IPS DF 19.7 (cell line): ENCODE measurements at regions not wholly inside any gene's neighbourhood (a gene's known extent, or its start where the extent isn't known, plus 50 kb on each side); places are given as distances from the start of the nearest gene placed in this dataset.
"Not testable (repeated sequence)": the region's sequence is repeated elsewhere in the genome, so short reads cannot be mapped to it uniquely, and the experiment has no call there.

ENCODE experiments used
- DNase-seq: peaks from one replicate; pipeline ENCODE4 v3.0.0-alpha.2; 2013; ENCODE audit warnings: low read depth, low spot score

GRCh38 chr13:103514188-103514587, 448.0 kb upstream of the SLC10A2 start:
- no peak for DNase-seq

DNA sequence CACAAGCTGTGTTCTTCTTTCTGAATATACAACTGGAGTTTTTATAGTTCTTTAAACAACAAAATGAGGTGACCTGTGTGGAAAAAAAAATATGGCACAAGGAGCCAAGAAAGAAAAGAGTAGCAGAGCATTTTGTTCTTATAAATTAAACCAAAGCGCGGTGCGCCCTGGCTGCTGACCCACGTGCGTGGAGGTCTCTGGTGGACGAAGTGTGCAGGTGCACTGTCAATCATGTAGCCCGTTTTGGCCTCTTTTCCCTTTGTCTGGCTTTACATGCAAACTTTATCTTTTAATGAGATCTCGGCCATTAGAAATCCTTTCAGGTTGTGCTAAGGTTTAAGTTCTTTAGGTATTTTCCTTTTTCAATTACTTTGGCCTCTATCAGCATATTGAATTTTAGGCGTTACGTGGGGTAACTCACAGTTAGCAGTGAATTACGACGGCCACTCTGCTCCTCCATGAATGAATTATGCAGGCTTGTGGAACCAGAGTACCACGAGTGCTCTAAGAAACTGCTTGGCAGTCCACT, 443.9 kb upstream of the SLC10A2 start:
- DNase-seq: no peak

GRCh38 chr13:103497404-103497803, 431.2 kb upstream of the SLC10A2 start:
- DNase-seq: no peak

DNA sequence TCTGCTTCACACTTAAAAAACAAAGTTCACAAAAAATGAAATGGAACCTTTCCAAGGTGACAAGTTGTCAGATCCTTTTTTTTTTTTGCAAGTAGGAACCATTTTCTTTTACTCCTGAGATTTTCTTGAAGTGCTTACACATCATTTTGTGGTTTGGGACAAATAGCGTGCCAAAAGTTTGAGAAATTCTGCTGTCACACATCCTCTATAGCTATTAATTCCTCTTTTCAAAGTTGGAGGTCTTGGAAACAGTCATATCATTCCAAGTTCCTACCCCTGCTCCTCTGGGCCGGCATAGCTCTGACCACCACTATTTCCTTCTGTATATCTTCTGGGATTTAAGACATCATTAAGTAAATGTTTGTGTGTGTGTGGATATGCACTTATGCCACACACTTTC, 421.6 kb upstream of the SLC10A2 start:
- DNase-seq: no peak

DNA sequence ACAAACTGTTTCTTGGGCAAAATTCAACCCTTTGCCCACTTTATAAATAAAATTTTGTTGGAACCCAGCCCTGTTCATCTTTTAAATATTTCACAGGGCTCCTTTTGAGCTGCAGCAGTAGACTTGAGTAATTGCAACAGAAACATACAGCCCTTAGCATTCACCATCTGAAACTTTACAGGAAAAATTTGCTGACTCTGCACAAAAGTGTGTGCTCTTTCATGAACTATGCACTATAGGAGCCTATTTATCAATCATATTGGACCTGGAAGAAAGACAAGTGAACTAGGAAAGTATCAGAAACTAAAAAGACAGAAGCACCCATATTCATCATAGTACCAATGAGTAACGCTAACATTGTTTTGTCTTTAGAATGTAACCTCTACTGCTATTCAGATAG, 406.9 kb upstream of the SLC10A2 start:
- no peak for DNase-seq

- peak; percentile 7 for DNase-seq
These were observed 405.7 kb upstream of the SLC10A2 start for GRCh38 chr13:103471896-103472295.

GRCh38 chr13:103469771-103470170, 403.6 kb upstream of the SLC10A2 start:
- DNase-seq: no peak

- DNase-seq: no peak
These were observed 400.5 kb upstream of the SLC10A2 start for GRCh38 chr13:103466761-103467160.

GRCh38 chr13:103460246-103460645, 394.0 kb upstream of the SLC10A2 start:
- DNase-seq: not testable (repeated sequence)

- DNase-seq: not testable (repeated sequence)
These were observed 390.8 kb upstream of the SLC10A2 start for GRCh38 chr13:103457050-103457449.

GRCh38 chr13:103451656-103452055, 385.4 kb upstream of the SLC10A2 start:
- no peak for DNase-seq

DNA sequence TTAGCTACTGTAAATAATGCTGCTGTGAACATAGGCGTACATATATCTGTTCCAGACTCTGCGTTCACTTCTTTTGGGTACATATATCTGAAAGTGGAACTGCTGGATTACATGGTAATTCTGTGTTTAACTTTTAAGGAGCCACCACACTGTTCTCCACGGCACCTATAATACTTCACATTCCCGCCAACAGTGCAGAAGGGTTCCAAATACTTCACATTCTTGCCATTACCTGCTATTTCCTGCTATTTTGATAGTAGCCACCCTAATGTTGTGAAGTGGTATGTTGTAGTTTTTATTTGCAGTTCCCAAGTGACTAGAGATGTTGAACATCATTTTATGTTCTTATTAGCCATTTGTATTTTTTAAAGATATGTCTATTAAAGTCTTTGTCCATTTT, 377.4 kb upstream of the SLC10A2 start:
- DNase-seq: peak; percentile 17

DNA sequence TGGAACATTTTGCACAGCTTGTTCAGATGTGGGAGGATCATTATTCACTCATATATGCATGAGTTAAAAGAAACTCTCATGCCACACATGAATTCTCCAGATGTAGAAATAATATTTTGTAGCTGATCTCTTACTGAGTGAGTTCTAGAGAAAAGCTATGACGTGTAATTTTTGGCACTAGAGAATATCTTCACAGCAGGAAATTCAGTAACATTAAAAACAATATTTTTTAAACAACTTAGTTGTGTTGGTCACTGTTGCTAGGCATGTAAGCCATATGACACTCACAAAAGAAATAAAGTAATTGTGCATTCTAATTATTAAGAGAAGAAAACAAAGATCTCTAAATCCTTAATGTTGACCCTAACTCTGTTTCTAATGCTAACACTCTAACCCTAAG, 371.4 kb upstream of the SLC10A2 start:
- no peak for DNase-seq

GRCh38 chr13:103436057-103436654, 369.9 kb upstream of the SLC10A2 start:
- peak; percentile 40 for DNase-seq

DNA sequence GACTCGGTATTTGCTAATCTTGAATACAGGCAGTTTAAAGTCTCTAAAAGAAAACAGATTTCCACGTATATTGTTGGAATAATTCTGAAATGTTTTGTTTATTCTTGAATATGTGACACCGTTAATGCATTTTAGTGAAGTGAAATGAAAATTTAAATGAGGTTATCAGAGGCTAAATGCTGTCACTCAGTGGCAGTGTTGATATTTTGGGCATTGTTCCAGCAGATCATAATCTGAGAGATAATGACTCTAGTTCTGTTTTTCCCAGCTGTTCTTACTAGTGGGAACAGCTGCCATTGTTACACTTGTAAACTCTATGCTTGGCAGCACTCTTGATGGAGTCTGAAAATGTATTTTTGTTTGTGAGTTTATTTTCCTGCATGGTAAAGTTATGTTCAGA, 365.6 kb upstream of the SLC10A2 start:
- no peak for DNase-seq

GRCh38 chr13:103430368-103430767, 364.2 kb upstream of the SLC10A2 start:
- no peak for DNase-seq

- DNase-seq: no peak
These were observed 343.8 kb upstream of the SLC10A2 start for GRCh38 chr13:103410002-103410401.

DNA sequence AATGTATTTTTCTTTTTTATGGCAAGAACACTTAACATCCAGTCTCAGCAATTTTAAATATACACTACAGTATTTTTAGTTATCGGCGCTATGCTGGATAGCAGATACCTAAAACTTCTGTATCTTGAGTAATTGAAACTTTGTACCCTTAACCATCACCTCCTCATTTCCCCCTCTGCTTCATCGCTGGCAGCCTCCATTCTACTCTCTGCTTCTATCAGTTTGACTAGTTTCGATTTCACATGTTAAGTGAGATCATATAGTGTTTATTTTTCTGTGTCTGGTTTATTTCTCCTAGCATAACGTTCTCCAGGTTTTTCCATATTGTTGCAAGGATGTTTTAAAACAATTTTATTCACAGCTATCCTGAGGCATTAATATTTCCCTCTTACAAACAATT, 340.8 kb upstream of the SLC10A2 start:
- no peak for DNase-seq

DNA sequence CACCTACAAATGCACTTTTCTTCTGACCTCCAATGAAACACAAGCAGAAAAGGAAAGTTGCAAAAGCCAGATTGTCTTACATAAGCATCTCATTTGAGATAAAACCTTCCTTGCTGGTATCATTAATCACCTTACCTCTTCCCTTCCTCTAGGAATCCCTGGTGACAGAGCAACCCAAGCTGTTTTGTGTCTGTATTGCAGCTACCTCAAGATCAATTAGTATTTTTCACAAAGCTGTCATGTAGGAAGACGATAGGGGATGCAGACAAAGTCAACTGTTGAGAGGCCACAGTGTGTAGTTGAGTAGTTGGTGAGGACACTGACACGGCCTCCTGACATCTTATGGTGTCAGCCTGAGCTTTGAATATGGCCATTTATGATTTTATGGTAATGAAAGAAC, 339.1 kb upstream of the SLC10A2 start:
- no peak for DNase-seq

- no peak for DNase-seq
These were observed 337.6 kb upstream of the SLC10A2 start for GRCh38 chr13:103403814-103404213.

DNA sequence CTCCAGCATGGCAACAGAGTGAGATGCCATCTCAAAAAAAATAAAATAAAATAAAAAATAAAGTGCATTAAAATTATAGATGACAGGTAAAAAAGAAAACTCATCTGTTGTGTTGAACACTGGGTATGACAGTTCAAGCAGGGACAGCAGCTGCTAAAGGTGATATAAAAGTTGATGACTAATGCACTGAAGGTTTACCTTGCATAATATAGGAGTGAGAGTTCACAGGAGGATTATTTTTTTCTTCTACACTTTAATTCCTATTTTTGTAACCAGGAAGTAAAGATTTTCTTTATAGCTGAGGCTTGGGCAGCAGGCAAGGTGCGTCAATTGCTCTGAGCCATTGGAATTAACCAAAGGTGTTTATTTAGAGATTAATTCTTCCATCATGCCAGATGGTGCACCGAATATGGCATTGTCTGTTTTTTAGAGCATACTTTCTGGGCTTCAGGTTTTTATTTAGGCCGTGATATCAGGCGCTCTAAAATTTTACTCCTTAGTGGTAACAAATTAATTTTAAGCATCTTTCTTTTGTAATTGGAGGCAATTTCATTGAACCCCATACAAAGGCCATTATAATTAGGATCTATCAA, 337.0 kb upstream of the SLC10A2 start:
- no peak for DNase-seq

DNA sequence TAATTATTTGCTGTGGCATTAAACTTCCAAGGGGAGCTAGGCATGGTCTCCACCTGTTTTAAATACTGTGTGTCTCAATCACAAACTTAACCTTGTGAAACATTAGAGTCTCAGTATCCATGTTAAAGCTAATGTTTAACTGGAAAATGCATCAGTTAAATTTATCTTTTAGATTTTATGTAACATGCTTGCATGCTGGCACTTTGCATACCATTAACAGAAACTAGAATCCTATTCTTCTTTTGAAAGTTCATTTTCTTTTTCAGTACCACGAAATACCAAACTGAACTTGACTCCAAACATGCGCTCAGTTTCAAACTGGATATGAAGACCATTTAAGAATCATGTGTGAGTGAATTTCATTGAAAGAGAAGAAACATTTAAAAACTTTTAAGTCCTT, 328.9 kb upstream of the SLC10A2 start:
- DNase-seq: no peak

DNA sequence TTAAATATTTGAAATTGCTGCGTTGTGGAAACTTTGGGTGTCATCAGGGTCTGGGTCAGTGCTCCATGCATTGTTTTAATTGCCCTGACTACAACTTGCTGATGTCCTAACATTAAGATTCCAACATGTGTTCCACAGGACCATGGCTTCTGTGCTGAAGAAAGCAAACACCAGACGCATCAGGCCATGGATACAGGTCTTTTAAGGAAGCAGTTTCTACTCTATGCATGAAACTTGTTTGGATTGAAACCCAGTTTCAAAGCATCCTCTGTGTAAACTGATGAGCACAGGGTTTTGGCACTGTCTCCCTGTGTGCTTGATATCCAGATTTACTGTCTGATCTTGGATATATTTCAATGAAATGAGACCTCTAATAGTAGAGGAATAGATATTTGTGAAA, 328.4 kb upstream of the SLC10A2 start:
- no peak for DNase-seq

DNA sequence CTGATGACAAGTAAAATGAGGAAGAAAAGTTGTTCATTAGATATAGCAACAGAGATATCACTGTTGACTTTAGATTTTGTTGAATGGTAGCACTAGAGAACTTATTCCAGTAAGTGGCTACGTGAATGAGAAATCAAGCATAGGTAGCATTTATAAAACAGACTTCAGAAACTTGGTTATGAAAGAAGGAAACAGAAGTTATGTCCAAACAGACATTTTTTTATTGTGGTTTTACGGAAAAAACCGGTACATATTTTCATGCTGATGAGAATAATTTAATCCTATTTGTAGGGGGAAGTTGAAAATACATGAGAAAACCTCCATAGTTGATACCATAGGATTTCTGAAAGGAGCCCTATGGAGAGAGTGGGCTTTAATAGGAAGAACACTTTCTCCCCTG, 325.7 kb upstream of the SLC10A2 start:
- DNase-seq: no peak
